Kidney (tissue), 13 donors: ENCODE measurements at regions not wholly inside any gene's neighbourhood (a gene's known extent, or its start where the extent isn't known, plus 50 kb on each side); places are given as distances from the start of the nearest gene placed in this dataset.

Experiments used
- DNase-seq, 5 donors: peaks; one replicate each; pipeline ENCODE4 v3.0.0-alpha.2; 2013 to 2020
- FAIRE-seq: peaks from 2 replicates; lab custom pipeline; 2012; peaks lifted over from hg19 to GRCh38; lab: Jason Lieb, UNC
- H3K27ac ChIP-seq, 2 donors: one replicate each; pipeline ENCODE4 v1.7.0; 2013; ENCODE audit warnings: low read depth in 2 of 2, low read length in 2 of 2, inconsistent platforms in 1 of 2
- H3K27me3 ChIP-seq: one replicate; pipeline ENCODE4 v1.7.1; 2013; ENCODE audit warnings: low read length, inconsistent platforms; ENCODE audit not compliant: control insufficient read depth, insufficient read depth
- H3K36me3 ChIP-seq, 3 donors: one replicate each; pipeline versions ENCODE4 v1.7.0 to v1.7.1; 2013; ENCODE audit warnings: low read length in 3 of 3, control low read depth in 1 of 3, inconsistent platforms in 1 of 3; ENCODE audit not compliant: insufficient read depth in 3 of 3, control insufficient read depth in 2 of 3
- H3K4me1 ChIP-seq, 3 donors: one replicate each; pipeline versions ENCODE4 v1.7.0 to v1.7.1; 2013; ENCODE audit warnings: low read length in 3 of 3, inconsistent platforms in 1 of 3, low read depth in 1 of 3; ENCODE audit not compliant: control insufficient read depth in 2 of 3, insufficient read depth in 2 of 3
- H3K4me3 ChIP-seq, 3 donors: one replicate each; pipeline versions ENCODE4 v1.7.0 to v1.8.1; 2013; ENCODE audit warnings: low read length in 3 of 3, control low read depth in 1 of 3, inconsistent platforms in 1 of 3
- H3K9ac ChIP-seq, 3 donors: one replicate each; pipeline versions ENCODE4 v1.7.0 to v1.7.1; 2013; ENCODE audit warnings: low read length in 3 of 3, control low read depth in 1 of 3, inconsistent platforms in 1 of 3
- H3K9me3 ChIP-seq, 3 donors: one replicate each; pipeline versions ENCODE4 v1.7.0 to v1.7.1; 2013; ENCODE audit warnings: low read length in 3 of 3, control low read depth in 1 of 3, inconsistent platforms in 1 of 3; ENCODE audit not compliant: control insufficient read depth in 2 of 3, insufficient read depth in 1 of 3
- CTCF ChIP-seq: IDR thresholded peaks from 3 replicates; pipeline ENCODE4 v1.5.1; 2012; ENCODE audit warnings: mild to moderate bottlenecking, moderate library complexity, borderline replicate concordance; ENCODE audit not compliant: insufficient read depth; ENCODE audit errors: extremely low read depth
- intact Hi-C: fragments of 100-400 bp; cut with DNase I; formaldehyde crosslinking; loops from one replicate; pipeline ENCODE4 v1.11.1; 2022
- donor health status: control.
- donor health status: control.
- donor health status: control.
- donor health status: control.
- donor health status: control.
- donor health status: DM: yes; HTN: yes; CAD: no.
- donor health status: Normal renal cell carcinoma (clear cell type).

- H3K27me3 ChIP-seq: no peaks in the 10 kb centered on the region
- H3K36me3 ChIP-seq: no peaks in the 10 kb centered on the region
- H3K4me3 ChIP-seq: no peak overlapping the region
- no peak for DNase-seq
- TF ChIP-seq CTCF: no peak
- intact Hi-C loops: no loop called here
- H3K27ac ChIP-seq: no peak overlapping the region
- H3K9ac ChIP-seq: no peak overlapping the region
- H3K9me3 ChIP-seq: no peaks in the 10 kb centered on the region
- no peaks in the 10 kb centered on the region for H3K4me1 ChIP-seq
- no peak for FAIRE-seq
Observed at GRCh38 chr2:8314063-8314462, 367.8 kb upstream of the ID2 start.

- DNase-seq: no peak
- intact Hi-C loops: no loop called here
- H3K27ac ChIP-seq: no peak overlapping the region
- no peaks in the 10 kb centered on the region for H3K4me1 ChIP-seq
- H3K27me3 ChIP-seq: no peaks in the 10 kb centered on the region
- no peak for TF ChIP-seq CTCF
- no peaks in the 10 kb centered on the region for H3K9me3 ChIP-seq
- no peak for FAIRE-seq
- no peaks in the 10 kb centered on the region for H3K36me3 ChIP-seq
- no peak overlapping the region for H3K4me3 ChIP-seq
- no peak overlapping the region for H3K9ac ChIP-seq
Observed at GRCh38 chr2:8315531-8316165, 366.2 kb upstream of the ID2 start.

GRCh38 chr2:8316356-8316755, 365.5 kb upstream of the ID2 start:
- FAIRE-seq (no peak), DNase-seq (no peak)
- Histone ChIP-seq H3K4me3 (no peak overlapping the region), H3K36me3 (no peaks in the 10 kb centered on the region), H3K27ac (no peak overlapping the region), H3K4me1 (no peaks in the 10 kb centered on the region), H3K27me3 (no peaks in the 10 kb centered on the region), H3K9ac (no peak overlapping the region), H3K9me3 (no peaks in the 10 kb centered on the region)
- no peak for TF ChIP-seq CTCF
- intact Hi-C loops: no loop called here

- no peaks in the 10 kb centered on the region for H3K4me1 ChIP-seq
- DNase-seq: no peak
- H3K27ac ChIP-seq: no peak overlapping the region
- H3K9ac ChIP-seq: no peak overlapping the region
- intact Hi-C loops: no loop called here
- H3K36me3 ChIP-seq: no peaks in the 10 kb centered on the region
- no peaks in the 10 kb centered on the region for H3K9me3 ChIP-seq
- FAIRE-seq: no peak
- H3K4me3 ChIP-seq: no peak overlapping the region
- TF ChIP-seq CTCF: no peak
- no peaks in the 10 kb centered on the region for H3K27me3 ChIP-seq
Observed at GRCh38 chr2:8317418-8317817, 364.4 kb upstream of the ID2 start.
